GM18868 (cell line): ENCODE measurements at regions not wholly inside any gene's neighbourhood (a gene's known extent, or its start where the extent isn't known, plus 50 kb on each side); places are given as distances from the start of the nearest gene placed in this dataset.
A peak's percentile ranks its signal among the peaks of the same experiment; 100 is the strongest.

Experiments
- ATAC-seq: cut with Tn5 transposase; IDR thresholded peaks from one replicate; pipeline ENCODE4 v1.9.1; 2021; ENCODE audit warnings: mild to moderate bottlenecking, moderate library complexity; ENCODE audit not compliant: unreplicated experiment

GRCh38 chr5:156103155-156103885 lies 223.6 kb upstream of the SGCD start:
- ATAC-seq, result no peak

- ATAC-seq, result no peak
Measured at GRCh38 chr5:156109317-156110023, 217.5 kb upstream of the SGCD start.

- no peak for ATAC-seq
Measured at GRCh38 chr5:156119692-156120091, 207.3 kb upstream of the SGCD start.

- no peak for ATAC-seq
Measured at GRCh38 chr5:156120777-156121176, 206.2 kb upstream of the SGCD start.

- ATAC-seq, result no peak
Measured at GRCh38 chr5:156121234-156121633, 205.7 kb upstream of the SGCD start.

GRCh38 chr5:156121882-156122281 lies 205.1 kb upstream of the SGCD start:
- no peak for ATAC-seq

GRCh38 chr5:156124708-156125107 lies 202.3 kb upstream of the SGCD start:
- ATAC-seq, result no peak

- ATAC-seq, result no peak
Measured at GRCh38 chr5:156125118-156125517, 201.8 kb upstream of the SGCD start.

- no peak for ATAC-seq
Measured at GRCh38 chr5:156126716-156127115, 200.2 kb upstream of the SGCD start.

GRCh38 chr5:156128026-156128425 lies 198.9 kb upstream of the SGCD start:
- ATAC-seq, result peak; percentile 77

GRCh38 chr5:156134216-156134615 lies 192.7 kb upstream of the SGCD start:
- no peak for ATAC-seq

- no peak for ATAC-seq
Measured at GRCh38 chr5:156135531-156135930, 191.4 kb upstream of the SGCD start.

- ATAC-seq, result no peak
Measured at GRCh38 chr5:156137071-156137869, 189.7 kb upstream of the SGCD start.

GRCh38 chr5:156142867-156143266 lies 184.1 kb upstream of the SGCD start:
- no peak for ATAC-seq

- no peak for ATAC-seq
Measured at GRCh38 chr5:156147261-156147943, 179.6 kb upstream of the SGCD start.

GRCh38 chr5:156147944-156148285 lies 179.0 kb upstream of the SGCD start:
- ATAC-seq, result no peak

GRCh38 chr5:156148301-156148700 lies 178.7 kb upstream of the SGCD start:
- ATAC-seq, result no peak

GRCh38 chr5:156149213-156149612 lies 177.8 kb upstream of the SGCD start:
- no peak for ATAC-seq

GRCh38 chr5:156153602-156154001 lies 173.4 kb upstream of the SGCD start:
- ATAC-seq, result no peak

- no peak for ATAC-seq
Measured at GRCh38 chr5:156154757-156155156, 172.2 kb upstream of the SGCD start.

GRCh38 chr5:156155598-156155997 lies 171.4 kb upstream of the SGCD start:
- no peak for ATAC-seq
